NCI-H1694 treated with DMSO at 0.1 percent for 48 hours (cell line): ENCODE measurements at regions not wholly inside any gene's neighbourhood (a gene's known extent, or its start where the extent isn't known, plus 50 kb on each side); places are given as distances from the start of the nearest gene placed in this dataset.
"Not testable (repeated sequence)": the region's sequence is repeated elsewhere in the genome, so short reads cannot be mapped to it uniquely, and the experiment has no call there.

ENCODE experiments used
- DNase-seq: peaks from one replicate; lab custom pipeline; 2025; lab: John Stamatoyannopoulos, UW

GRCh38 chr1:203998571-203998970 lies 74.3 kb upstream of the SOX13 start:
- not testable (repeated sequence) for DNase-seq

GRCh38 chr1:203999618-204000017 lies 73.3 kb upstream of the SOX13 start:
- DNase-seq, result no peak

DNA sequence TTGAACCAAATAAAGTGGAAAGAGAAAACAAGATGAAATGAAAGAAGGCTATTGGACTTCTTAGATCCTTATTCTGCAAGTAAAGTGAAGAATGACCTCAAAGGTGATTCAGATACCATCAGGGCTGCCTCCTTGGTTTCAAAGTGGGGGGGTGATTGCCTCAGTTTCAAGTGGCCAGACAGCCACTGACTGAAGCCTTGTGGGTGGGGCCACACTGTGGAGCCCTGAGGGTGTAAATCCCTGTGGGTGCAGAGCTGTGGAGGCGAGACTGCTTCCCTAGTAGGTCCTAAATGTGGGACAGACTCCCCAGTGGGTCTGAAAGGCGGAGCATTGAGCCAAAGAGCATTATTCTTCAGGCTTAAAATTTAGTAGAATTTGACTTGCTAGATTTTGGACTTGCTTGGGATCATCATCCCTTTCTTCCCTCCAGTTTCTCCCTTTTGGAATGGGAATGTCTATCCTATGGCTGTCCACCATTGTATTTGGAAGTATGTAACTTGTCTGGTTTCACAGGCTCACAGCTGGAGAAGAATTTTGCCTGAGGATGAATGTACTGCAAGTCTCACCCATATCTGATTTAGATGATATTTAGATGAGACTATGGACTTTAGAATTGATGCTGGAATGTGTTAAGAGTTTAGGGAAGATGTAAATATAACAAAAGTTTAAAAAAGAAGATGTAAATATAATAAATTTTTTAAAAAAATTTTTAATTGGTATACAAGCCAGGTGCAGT lies 71.6 kb upstream of the SOX13 start:
- no peak for DNase-seq

DNA sequence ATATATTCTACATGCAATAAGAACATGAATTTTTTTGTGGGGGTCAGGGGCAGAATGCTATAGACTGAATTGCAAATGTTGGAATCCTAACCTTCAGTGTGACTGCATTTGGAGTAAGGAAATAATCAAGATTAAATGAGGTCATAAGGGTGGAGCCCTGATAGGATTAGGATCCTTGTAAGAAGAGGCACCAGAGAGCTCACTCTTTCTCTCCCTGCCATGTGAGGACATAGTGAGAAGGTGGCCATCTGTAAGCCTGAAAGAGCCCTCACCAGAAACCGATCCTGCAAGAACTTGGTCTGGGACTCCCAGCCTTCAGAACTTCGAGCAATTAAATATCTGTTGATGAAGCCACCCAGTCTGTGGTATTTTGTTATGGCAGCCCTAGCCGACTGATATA lies 70.3 kb upstream of the SOX13 start:
- DNase-seq, result no peak

- DNase-seq, result no peak
Observed at GRCh38 chr1:204003536-204003935, 69.4 kb upstream of the SOX13 start.

DNA sequence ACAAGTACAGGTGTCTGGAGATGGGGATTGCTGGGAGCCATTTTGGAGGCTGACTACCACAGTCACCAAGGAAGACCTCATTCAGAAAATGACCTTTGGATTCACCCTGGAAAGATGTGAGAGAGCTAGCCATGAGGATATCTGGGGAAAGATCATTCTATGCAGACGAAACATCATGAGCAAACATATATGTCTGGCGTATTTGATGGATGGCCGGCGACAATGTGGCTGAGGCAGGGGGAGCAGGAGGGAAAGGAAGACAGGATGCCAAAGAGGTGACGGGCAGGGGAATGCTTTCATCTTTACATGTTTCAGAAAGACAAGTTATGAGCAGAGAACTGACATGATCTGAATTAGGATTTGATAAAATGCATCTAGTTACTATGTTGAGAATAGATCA lies 61.5 kb upstream of the SOX13 start:
- DNase-seq, result no peak

DNA sequence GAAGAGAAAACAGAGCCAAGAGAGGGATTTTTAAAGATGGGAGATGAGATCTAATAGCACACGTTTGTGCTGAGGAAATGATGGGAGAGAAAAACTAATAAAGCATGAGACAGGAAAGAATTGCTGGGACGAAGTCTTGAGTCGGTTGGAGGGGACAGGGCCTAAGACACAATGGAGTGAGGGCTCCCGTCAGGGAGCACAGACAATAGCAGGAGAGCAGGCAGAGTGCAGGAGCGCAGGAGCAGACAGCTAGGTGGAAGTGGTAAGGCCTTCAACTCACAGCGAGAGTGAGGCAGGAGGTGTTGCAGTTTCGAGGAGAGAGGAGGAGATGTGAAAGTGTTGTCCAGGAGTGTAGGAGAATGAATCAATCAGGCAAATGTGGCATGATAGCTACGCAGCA lies 59.9 kb upstream of the SOX13 start:
- no peak for DNase-seq

DNA sequence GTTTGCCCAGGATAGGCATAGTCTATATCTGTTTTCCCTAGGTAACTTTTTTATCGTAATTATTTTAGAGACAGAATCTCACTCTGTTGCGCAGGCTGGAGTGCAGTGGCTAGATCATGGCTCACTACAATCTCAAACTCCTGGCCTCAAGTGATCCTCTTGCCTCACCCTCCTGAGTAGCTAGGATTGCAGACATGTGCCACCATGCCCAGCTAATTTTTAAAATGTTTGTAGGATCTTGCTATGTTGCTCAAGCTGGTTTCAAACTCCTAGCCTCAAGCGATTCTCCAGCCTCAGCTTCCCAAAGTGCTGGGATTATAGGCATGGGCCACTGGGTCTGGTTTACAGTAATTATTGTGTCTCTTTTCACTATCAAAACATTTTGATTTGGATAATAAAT lies 58.6 kb upstream of the SOX13 start:
- no peak for DNase-seq

GRCh38 chr1:204014961-204015360 lies 58.0 kb upstream of the SOX13 start:
- DNase-seq, result not testable (repeated sequence)

DNA sequence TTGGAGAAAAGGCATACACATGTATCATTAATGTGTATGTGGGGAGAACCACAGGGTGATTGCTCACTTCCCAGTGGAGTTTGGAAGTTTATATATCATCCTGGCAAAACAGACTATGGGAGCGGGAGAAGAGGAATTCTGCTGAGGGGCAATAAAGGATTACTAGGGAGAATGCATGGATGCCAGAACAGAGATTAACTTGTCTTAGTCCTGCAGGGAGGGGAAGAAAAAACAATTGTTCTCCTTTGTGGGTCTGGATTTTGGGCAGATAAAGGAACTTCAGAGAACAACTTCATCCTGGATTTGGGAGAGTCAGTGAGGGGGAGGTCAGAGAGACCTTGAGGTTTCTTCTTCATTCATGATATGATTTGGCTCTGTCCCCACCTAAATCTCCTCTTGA lies 55.9 kb upstream of the SOX13 start:
- DNase-seq, result no peak

DNA sequence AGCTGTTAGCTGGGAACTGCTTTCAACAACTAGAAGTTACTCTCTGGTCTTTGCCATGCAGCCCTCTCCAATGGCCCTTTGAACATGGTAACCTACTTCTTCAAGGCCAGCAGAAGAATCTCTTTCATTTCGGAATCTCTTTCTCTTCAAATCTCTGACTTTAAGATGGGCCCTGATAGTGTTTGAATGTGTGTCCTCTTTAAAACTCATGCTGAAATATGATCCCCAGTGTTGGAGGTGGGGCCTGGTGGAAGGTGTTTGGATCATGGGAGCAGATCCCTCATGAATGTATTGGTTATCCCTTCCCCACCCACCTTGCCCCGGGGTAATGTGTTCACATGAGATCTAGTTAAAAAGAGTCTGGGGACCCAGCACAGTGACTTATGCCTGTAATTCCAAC lies 54.5 kb upstream of the SOX13 start:
- DNase-seq, result no peak
